SK-N-SH treated with all-trans-retinoic acid at 6 μM for 48 hours (cell line): ENCODE measurements at regions not wholly inside any gene's neighbourhood (a gene's known extent, or its start where the extent isn't known, plus 50 kb on each side); places are given as distances from the start of the nearest gene placed in this dataset.

ENCODE experiments used
- ARNTL ChIP-seq: fragments of 450-650 bp; formaldehyde crosslinking; IDR thresholded peaks from 2 replicates; pipeline ENCODE4 v1.5.0; 2020; ENCODE audit warnings: low read depth, mild to moderate bottlenecking, moderate library complexity, borderline replicate concordance
- BACH2 ChIP-seq: fragments of 250-450 bp; sonication (Bioruptor Pico); IDR thresholded peaks from 2 replicates; pipeline ENCODE4 v1.9.0; 2021; ENCODE audit warnings: mild to moderate bottlenecking, borderline replicate concordance
- RARB ChIP-seq: fragments of 250-450 bp; sonication (Bioruptor Pico); IDR thresholded peaks from 2 replicates; pipeline ENCODE4 v1.8.0; 2021; ENCODE audit warnings: mild to moderate bottlenecking, moderate library complexity
- TSHZ2 ChIP-seq: fragments of 250-450 bp; sonication (Bioruptor Pico); IDR thresholded peaks from 2 replicates; pipeline ENCODE4 v1.5.0; 2020; ENCODE audit warnings: mild to moderate bottlenecking, moderate library complexity
- ZFP30 ChIP-seq: fragments of 450-650 bp; formaldehyde crosslinking; IDR thresholded peaks from 2 replicates; pipeline ENCODE4 v1.5.0; 2022; ENCODE audit warnings: mild to moderate bottlenecking, moderate library complexity
- ZNF565 ChIP-seq: fragments of 450-650 bp; formaldehyde crosslinking; conservative IDR thresholded peaks from 2 replicates; pipeline ENCODE4 v1.5.0; 2020; ENCODE audit warnings: low read depth, mild to moderate bottlenecking, moderate library complexity
- TF ChIP-seq, protein P1 (sequence below): fragments of 250-450 bp; sonication (Bioruptor Pico); IDR thresholded peaks from 2 replicates; pipeline ENCODE4 v1.8.0; 2020; ENCODE audit warnings: mild to moderate bottlenecking, moderate library complexity, borderline replicate concordance

DNA sequence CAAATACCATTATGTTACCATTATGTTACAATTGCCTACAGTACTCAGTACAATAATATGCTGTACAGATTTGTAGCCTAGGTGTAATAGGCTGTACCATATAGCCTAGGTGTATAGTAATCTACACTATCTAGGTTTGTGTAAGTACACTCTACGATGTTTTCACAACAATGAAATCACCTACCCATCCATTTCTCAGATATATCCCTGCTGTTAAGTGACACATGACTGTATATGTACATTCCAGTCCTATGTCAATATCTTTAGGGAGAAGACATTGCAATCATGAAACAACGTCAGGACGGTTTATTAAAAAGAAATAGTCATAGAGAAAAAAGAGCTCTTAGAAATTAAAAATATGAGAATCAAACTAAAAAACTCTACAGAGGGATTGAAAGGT is 119.0 kb upstream of the CDC42EP3 start:
- TF ChIP-seq, protein P1, sequence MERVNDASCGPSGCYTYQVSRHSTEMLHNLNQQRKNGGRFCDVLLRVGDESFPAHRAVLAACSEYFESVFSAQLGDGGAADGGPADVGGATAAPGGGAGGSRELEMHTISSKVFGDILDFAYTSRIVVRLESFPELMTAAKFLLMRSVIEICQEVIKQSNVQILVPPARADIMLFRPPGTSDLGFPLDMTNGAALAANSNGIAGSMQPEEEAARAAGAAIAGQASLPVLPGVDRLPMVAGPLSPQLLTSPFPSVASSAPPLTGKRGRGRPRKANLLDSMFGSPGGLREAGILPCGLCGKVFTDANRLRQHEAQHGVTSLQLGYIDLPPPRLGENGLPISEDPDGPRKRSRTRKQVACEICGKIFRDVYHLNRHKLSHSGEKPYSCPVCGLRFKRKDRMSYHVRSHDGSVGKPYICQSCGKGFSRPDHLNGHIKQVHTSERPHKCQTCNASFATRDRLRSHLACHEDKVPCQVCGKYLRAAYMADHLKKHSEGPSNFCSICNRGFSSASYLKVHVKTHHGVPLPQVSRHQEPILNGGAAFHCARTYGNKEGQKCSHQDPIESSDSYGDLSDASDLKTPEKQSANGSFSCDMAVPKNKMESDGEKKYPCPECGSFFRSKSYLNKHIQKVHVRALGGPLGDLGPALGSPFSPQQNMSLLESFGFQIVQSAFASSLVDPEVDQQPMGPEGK (CRISPR knock-in tag) = no peak
- no peak for TF ChIP-seq ZFP30 (CRISPR knock-in tag)
- no peak for TF ChIP-seq RARB (CRISPR knock-in tag)
- no peak for TF ChIP-seq TSHZ2
- TF ChIP-seq ZNF565 (CRISPR knock-in tag) = no peak
- TF ChIP-seq ARNTL = no peak
- TF ChIP-seq BACH2 (CRISPR knock-in tag) = no peak
